Chondrocyte (in vitro differentiated cells): ENCODE measurements at regions not wholly inside any gene's neighbourhood (a gene's known extent, or its start where the extent isn't known, plus 50 kb on each side); places are given as distances from the start of the nearest gene placed in this dataset.

Experiments
- DNase-seq: peaks from one replicate; pipeline ENCODE4 v3.0.0; 2021; ENCODE audit warnings: mixed read lengths, low spot score
- H3K27ac Mint-ChIP-seq: one replicate; pipeline ENCODE4 v1.8.0; 2021; ENCODE audit warnings: mild to moderate bottlenecking, moderate library complexity, mixed read lengths; ENCODE audit not compliant: unreplicated experiment
- H3K27me3 Mint-ChIP-seq: 2 replicates; pipeline ENCODE4 v1.8.0; 2021; ENCODE audit warnings: low read depth, mixed read lengths
- H3K36me3 Mint-ChIP-seq: 2 replicates; pipeline ENCODE4 v1.8.0; 2021; ENCODE audit warnings: low read depth, mixed read lengths
- H3K4me1 Mint-ChIP-seq: 2 replicates; pipeline ENCODE4 v1.8.0; 2021; ENCODE audit warnings: low read depth, mild to moderate bottlenecking, mixed read lengths
- H3K4me3 Mint-ChIP-seq: one replicate; pipeline ENCODE4 v1.8.0; 2021; ENCODE audit warnings: mild to moderate bottlenecking, moderate library complexity, mixed read lengths; ENCODE audit not compliant: unreplicated experiment
- H3K9me3 Mint-ChIP-seq: 2 replicates; pipeline ENCODE4 v1.8.0; 2021; ENCODE audit warnings: low read depth, mixed read lengths
- TF ChIP-seq, protein P1 (sequence below): fragments of 200-600 bp; sonication (generic); IDR thresholded peaks from 2 replicates; pipeline ENCODE4 v1.5.0; 2021; ENCODE audit warnings: antibody characterized with exemption, mild to moderate bottlenecking, moderate library complexity

- no peak for DNase-seq
- Mint-ChIP-seq H3K27ac (no peak overlapping the region), H3K36me3 (no peaks in the 10 kb centered on the region), H3K4me3 (no peak overlapping the region), H3K9me3 (peaks cover 7% of the 10 kb centered on the region), H3K4me1 (no peaks in the 10 kb centered on the region), H3K27me3 (no peaks in the 10 kb centered on the region)
- TF ChIP-seq, protein P1, sequence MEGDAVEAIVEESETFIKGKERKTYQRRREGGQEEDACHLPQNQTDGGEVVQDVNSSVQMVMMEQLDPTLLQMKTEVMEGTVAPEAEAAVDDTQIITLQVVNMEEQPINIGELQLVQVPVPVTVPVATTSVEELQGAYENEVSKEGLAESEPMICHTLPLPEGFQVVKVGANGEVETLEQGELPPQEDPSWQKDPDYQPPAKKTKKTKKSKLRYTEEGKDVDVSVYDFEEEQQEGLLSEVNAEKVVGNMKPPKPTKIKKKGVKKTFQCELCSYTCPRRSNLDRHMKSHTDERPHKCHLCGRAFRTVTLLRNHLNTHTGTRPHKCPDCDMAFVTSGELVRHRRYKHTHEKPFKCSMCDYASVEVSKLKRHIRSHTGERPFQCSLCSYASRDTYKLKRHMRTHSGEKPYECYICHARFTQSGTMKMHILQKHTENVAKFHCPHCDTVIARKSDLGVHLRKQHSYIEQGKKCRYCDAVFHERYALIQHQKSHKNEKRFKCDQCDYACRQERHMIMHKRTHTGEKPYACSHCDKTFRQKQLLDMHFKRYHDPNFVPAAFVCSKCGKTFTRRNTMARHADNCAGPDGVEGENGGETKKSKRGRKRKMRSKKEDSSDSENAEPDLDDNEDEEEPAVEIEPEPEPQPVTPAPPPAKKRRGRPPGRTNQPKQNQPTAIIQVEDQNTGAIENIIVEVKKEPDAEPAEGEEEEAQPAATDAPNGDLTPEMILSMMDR: no peak
Measured at GRCh38 chr2:140136861-140137260, 1356.7 kb upstream of the NXPH2 start.

- Mint-ChIP-seq H3K36me3 (no peaks in the 10 kb centered on the region), H3K4me3 (no peak overlapping the region), H3K4me1 (no peaks in the 10 kb centered on the region), H3K27ac (no peak overlapping the region), H3K9me3 (peaks cover 6% of the 10 kb centered on the region), H3K27me3 (no peaks in the 10 kb centered on the region)
- DNase-seq: no peak
- TF ChIP-seq, protein P1: no peak
Measured at GRCh38 chr2:140136366-140136765, 1356.2 kb upstream of the NXPH2 start.

DNA sequence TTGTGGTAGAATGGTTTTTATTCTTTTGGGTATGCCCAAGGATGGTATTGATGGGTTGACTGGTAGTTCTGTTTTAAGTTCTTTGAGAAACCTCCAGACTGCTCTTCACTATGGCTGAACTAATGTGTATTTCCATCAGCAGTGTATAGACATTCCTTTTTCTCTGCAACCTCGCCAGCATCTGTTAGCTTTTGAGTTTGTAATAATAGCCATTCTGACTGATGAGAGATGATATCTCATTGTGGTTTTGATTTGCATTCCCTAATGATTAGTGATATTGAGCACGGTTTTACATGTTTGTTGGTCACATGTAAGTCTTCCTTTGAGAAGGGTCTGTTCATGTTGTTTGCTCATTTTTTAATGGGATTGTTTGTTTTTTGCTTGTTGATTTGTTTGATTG is 1348.7 kb upstream of the NXPH2 start:
- TF ChIP-seq, protein P1: no peak
- Mint-ChIP-seq H3K9me3 (peaks cover 2% of the 10 kb centered on the region), H3K4me3 (no peak overlapping the region), H3K4me1 (no peaks in the 10 kb centered on the region), H3K36me3 (no peaks in the 10 kb centered on the region), H3K27me3 (no peaks in the 10 kb centered on the region), H3K27ac (no peak overlapping the region)
- DNase-seq: no peak

- no peak for DNase-seq
- peaks cover 4% of the 10 kb centered on the region for H3K4me1 Mint-ChIP-seq
- H3K4me3 Mint-ChIP-seq: no peak overlapping the region
- H3K36me3 Mint-ChIP-seq: no peaks in the 10 kb centered on the region
- H3K9me3 Mint-ChIP-seq: peaks cover 2% of the 10 kb centered on the region
- TF ChIP-seq, protein P1: peak; percentile 23
- no peak overlapping the region for H3K27ac Mint-ChIP-seq
- no peaks in the 10 kb centered on the region for H3K27me3 Mint-ChIP-seq
Measured at GRCh38 chr2:140122001-140122400, 1341.8 kb upstream of the NXPH2 start.

GRCh38 chr2:140117386-140117785 is 1337.2 kb upstream of the NXPH2 start:
- Mint-ChIP-seq H3K4me1 (peaks cover 4% of the 10 kb centered on the region), H3K36me3 (no peaks in the 10 kb centered on the region), H3K27me3 (no peaks in the 10 kb centered on the region), H3K4me3 (no peak overlapping the region), H3K9me3 (peaks cover 2% of the 10 kb centered on the region), H3K27ac (no peak overlapping the region)
- no peak for DNase-seq
- TF ChIP-seq, protein P1: no peak
